HEK293 (cell line): ENCODE measurements at regions not wholly inside any gene's neighbourhood (a gene's known extent, or its start where the extent isn't known, plus 50 kb on each side); places are given as distances from the start of the nearest gene placed in this dataset.

Experiments used
- CTCF ChIA-PET: fragments of 350-600 bp; formaldehyde crosslinking; extraction: SDS; loops from one replicate; lab custom pipeline; 2021; ENCODE audit warnings: antibody characterized with exemption; lab: Yijun Ruan, JAX
- POLR2A ChIA-PET: fragments of 300-600 bp; formaldehyde crosslinking; extraction: SDS; loops from one replicate; lab custom pipeline; 2020; ENCODE audit warnings: antibody characterized with exemption, inconsistent platforms; lab: Yijun Ruan, JAX
- H3K27ac ChIP-seq: fragments of 200-500 bp; sonication (Bioruptor generic); 2 replicates; pipeline ENCODE4 v1.5.1; 2014; ENCODE audit warnings: low read depth, low read length, control low read depth, inconsistent platforms; ENCODE audit errors: extremely low read depth
- H3K36me3 ChIP-seq, 2 experiments: fragments of 200-500 bp in 1 of 2; sonication (Bioruptor generic) in 1 of 2; 1 replicate in 1 of 2; 2 replicates in 1 of 2; pipeline ENCODE4 v1.5.1; 2014 to 2017; ENCODE audit warnings: inconsistent platforms in 2 of 2, low read length in 2 of 2; ENCODE audit not compliant: control insufficient read depth in 2 of 2, insufficient read depth in 1 of 2
- H3K4me1 ChIP-seq: fragments of 200-500 bp; sonication (Bioruptor generic); 2 replicates; pipeline ENCODE4 v1.5.1; 2014; ENCODE audit warnings: mild to moderate bottlenecking, low read length, inconsistent platforms; ENCODE audit not compliant: control insufficient read depth, insufficient read depth
- H3K4me3 ChIP-seq: 2 replicates; pipeline ENCODE4 v1.5.1; 2011; ENCODE audit warnings: low read depth, mild to moderate bottlenecking, control low read depth, low read length, moderate library complexity
- H3K9me3 ChIP-seq: fragments of 200-500 bp; sonication (Bioruptor generic); 2 replicates; pipeline ENCODE4 v1.5.1; 2014; ENCODE audit warnings: low read depth, low read length, inconsistent platforms; ENCODE audit not compliant: control insufficient read depth, insufficient read depth
- SALL2 ChIP-seq: fragments of 450-650 bp; formaldehyde crosslinking; IDR thresholded peaks from 2 replicates; pipeline ENCODE4 v1.5.0; 2017; ENCODE audit warnings: missing biosample characterization, mild to moderate bottlenecking, missing genetic modification characterization, borderline replicate concordance
- TRIM28 ChIP-seq: IDR thresholded peaks from 2 replicates; pipeline ENCODE4 v1.6.1; 2011; ENCODE audit warnings: low read length, control low read depth, borderline replicate concordance
- WT1 ChIP-seq: fragments of 450-650 bp; formaldehyde crosslinking; IDR thresholded peaks from 2 replicates; pipeline ENCODE4 v1.5.1; 2016; ENCODE audit warnings: missing biosample characterization, missing genetic modification characterization
- YY1 ChIP-seq: fragments of 450-650 bp; formaldehyde crosslinking; IDR thresholded peaks from 2 replicates; pipeline ENCODE4 v1.5.1; 2018; ENCODE audit warnings: missing biosample characterization, missing genetic modification characterization
- ZBTB1 ChIP-seq: fragments of 450-650 bp; formaldehyde crosslinking; IDR thresholded peaks from 2 replicates; pipeline ENCODE4 v1.5.1; 2016; ENCODE audit warnings: missing biosample characterization, missing genetic modification characterization
- ZBTB48 ChIP-seq: fragments of 450-650 bp; formaldehyde crosslinking; IDR thresholded peaks from 2 replicates; pipeline ENCODE4 v1.5.1; 2016; ENCODE audit warnings: missing biosample characterization, missing genetic modification characterization
- ZBTB49 ChIP-seq: fragments of 450-650 bp; formaldehyde crosslinking; IDR thresholded peaks from 2 replicates; pipeline ENCODE4 v1.5.1; 2016; ENCODE audit warnings: missing biosample characterization, missing genetic modification characterization, low read depth
- ZFHX2 ChIP-seq: fragments of 450-650 bp; formaldehyde crosslinking; conservative IDR thresholded peaks from 2 replicates; pipeline ENCODE4 v1.5.1; 2016; ENCODE audit warnings: missing biosample characterization, missing genetic modification characterization
- ZNF133 ChIP-seq: fragments of 450-650 bp; formaldehyde crosslinking; IDR thresholded peaks from 2 replicates; pipeline ENCODE4 v1.5.1; 2016; ENCODE audit warnings: missing biosample characterization, missing genetic modification characterization
- ZNF138 ChIP-seq: fragments of 450-650 bp; formaldehyde crosslinking; IDR thresholded peaks from 2 replicates; pipeline ENCODE4 v1.5.1; 2016; ENCODE audit warnings: missing biosample characterization, missing genetic modification characterization, borderline replicate concordance
- ZNF155 ChIP-seq: fragments of 450-650 bp; formaldehyde crosslinking; IDR thresholded peaks from 2 replicates; pipeline ENCODE4 v1.5.1; 2016; ENCODE audit warnings: missing biosample characterization, missing genetic modification characterization
- ZNF16 ChIP-seq: fragments of 450-650 bp; formaldehyde crosslinking; IDR thresholded peaks from 2 replicates; pipeline ENCODE4 v1.5.1; 2016; ENCODE audit warnings: low read depth, missing biosample characterization, missing genetic modification characterization
- ZNF184 ChIP-seq: fragments of 450-650 bp; IDR thresholded peaks from 2 replicates; pipeline ENCODE4 v1.5.1; 2018; ENCODE audit warnings: missing biosample characterization, mild to moderate bottlenecking, missing genetic modification characterization
- ZNF324 ChIP-seq: fragments of 450-650 bp; formaldehyde crosslinking; IDR thresholded peaks from 2 replicates; pipeline ENCODE4 v1.5.1; 2016; ENCODE audit warnings: missing biosample characterization, missing genetic modification characterization
- ZNF449 ChIP-seq: fragments of 450-650 bp; formaldehyde crosslinking; IDR thresholded peaks from 2 replicates; pipeline ENCODE4 v1.5.1; 2017; ENCODE audit warnings: missing biosample characterization, mild to moderate bottlenecking, missing genetic modification characterization, moderate library complexity
- ZNF571 ChIP-seq: fragments of 450-650 bp; formaldehyde crosslinking; IDR thresholded peaks from 2 replicates; pipeline ENCODE4 v1.5.0; 2017; ENCODE audit warnings: missing biosample characterization, missing genetic modification characterization
- ZNF580 ChIP-seq: fragments of 450-650 bp; formaldehyde crosslinking; IDR thresholded peaks from 2 replicates; pipeline ENCODE4 v1.5.1; 2016; ENCODE audit warnings: missing biosample characterization, missing genetic modification characterization
- ZNF626 ChIP-seq: fragments of 450-650 bp; sonication (Bioruptor Pico); formaldehyde crosslinking; IDR thresholded peaks from 2 replicates; pipeline ENCODE4 v1.5.1; 2018; ENCODE audit warnings: missing biosample characterization, missing genetic modification characterization, inconsistent platforms
- ZNF670 ChIP-seq: fragments of 450-650 bp; formaldehyde crosslinking; IDR thresholded peaks from 2 replicates; pipeline ENCODE4 v1.5.1; 2016; ENCODE audit warnings: missing biosample characterization, missing genetic modification characterization, low read depth
- ZNF677 ChIP-seq: fragments of 450-650 bp; IDR thresholded peaks from 2 replicates; pipeline ENCODE4 v1.5.0; 2018; ENCODE audit warnings: missing biosample characterization, mild to moderate bottlenecking, missing genetic modification characterization, moderate library complexity
- ZNF704 ChIP-seq: fragments of 450-650 bp; formaldehyde crosslinking; IDR thresholded peaks from 2 replicates; pipeline ENCODE4 v1.5.1; 2016; ENCODE audit warnings: missing biosample characterization, missing genetic modification characterization
- ZNF768 ChIP-seq: fragments of 450-650 bp; formaldehyde crosslinking; IDR thresholded peaks from 2 replicates; pipeline ENCODE4 v1.5.1; 2018; ENCODE audit warnings: missing biosample characterization, mild to moderate bottlenecking, missing genetic modification characterization
- ZNF776 ChIP-seq: fragments of 450-650 bp; formaldehyde crosslinking; IDR thresholded peaks from 2 replicates; pipeline ENCODE4 v1.5.0; 2017; ENCODE audit warnings: missing biosample characterization, missing genetic modification characterization, borderline replicate concordance
- ZNF792 ChIP-seq: fragments of 450-650 bp; formaldehyde crosslinking; IDR thresholded peaks from 2 replicates; pipeline ENCODE4 v1.5.1; 2016; ENCODE audit warnings: missing biosample characterization, missing genetic modification characterization
- ZXDB ChIP-seq: fragments of 450-650 bp; formaldehyde crosslinking; IDR thresholded peaks from 2 replicates; pipeline ENCODE4 v1.5.1; 2016; ENCODE audit warnings: missing biosample characterization, missing genetic modification characterization

GRCh38 chr4:181969151-181969550, 274.1 kb upstream of the TENM3 start:
- H3K9me3 ChIP-seq: no peaks in the 10 kb centered on the region
- no peak overlapping the region for H3K4me3 ChIP-seq
- ChIA-PET CTCF (no interaction called here), POLR2A (no interaction called here)
- no peak overlapping the region for H3K27ac ChIP-seq
- TF ChIP-seq ZBTB48 (tag by site-specific recombination) (no peak), ZNF677 (tag by site-specific recombination) (no peak), ZNF626 (tag by site-specific recombination) (no peak), ZNF792 (tag by site-specific recombination) (no peak), SALL2 (tag by site-specific recombination) (no peak), ZNF16 (no peak), ZNF155 (tag by site-specific recombination) (no peak)
- H3K4me1 ChIP-seq: 0 out of 2 replicates have a peak, but pooled peaks cover 4% of the 10 kb centered on the region
- no peaks in the 10 kb centered on the region for H3K36me3 ChIP-seq

- no peak overlapping the region for H3K27ac ChIP-seq
- TF ChIP-seq ZNF449 (tag by site-specific recombination): no peak
- no peak for TF ChIP-seq ZNF324 (tag by site-specific recombination)
- no peak for TF ChIP-seq ZNF571 (tag by site-specific recombination)
- no peak for TF ChIP-seq ZXDB (tag by site-specific recombination)
- no peak for TF ChIP-seq ZNF138
- TF ChIP-seq, all 188 proteins: peak for 0
- ChIA-PET POLR2A (no interaction called here), CTCF (interaction anchor here (0.7 kb wide), 1 partner anchor 28 kb away, joined by 3 read pairs; no protein-coding TSS in a partner anchor)
- no peaks in the 10 kb centered on the region for H3K9me3 ChIP-seq
- H3K36me3 ChIP-seq: no peaks in the 10 kb centered on the region
- H3K4me3 ChIP-seq: no peak overlapping the region
- H3K4me1 ChIP-seq: 0 out of 2 replicates have a peak, but pooled peaks cover 4% of the 10 kb centered on the region
These were observed 272.8 kb upstream of the TENM3 start for GRCh38 chr4:181970366-181970765.

GRCh38 chr4:181971411-181971810, 271.8 kb upstream of the TENM3 start:
- H3K4me3 ChIP-seq: no peak overlapping the region
- no peaks in the 10 kb centered on the region for H3K4me1 ChIP-seq
- H3K9me3 ChIP-seq: no peaks in the 10 kb centered on the region
- ChIA-PET POLR2A (no interaction called here), CTCF (interaction anchor here (0.6 kb wide), 1 partner anchor 586 kb away, joined by 3 read pairs; no protein-coding TSS in a partner anchor)
- no peaks in the 10 kb centered on the region for H3K36me3 ChIP-seq
- no peak for TF ChIP-seq ZNF768 (tag by site-specific recombination)
- no peak for TF ChIP-seq ZFHX2 (tag by site-specific recombination)
- TF ChIP-seq ZNF776: no peak
- H3K27ac ChIP-seq: no peak overlapping the region

- Histone ChIP-seq H3K4me3 (no peak overlapping the region), H3K9me3 (no peaks in the 10 kb centered on the region), H3K4me1 (no peaks in the 10 kb centered on the region), H3K27ac (no peak overlapping the region), H3K36me3 (no peaks in the 10 kb centered on the region)
- POLR2A ChIA-PET: no interaction called here
- CTCF ChIA-PET: no interaction called here
- TF ChIP-seq ZNF133: no peak
- no peak for TF ChIP-seq YY1
- TF ChIP-seq ZNF580 (tag by site-specific recombination): no peak
- no peak for TF ChIP-seq ZNF704 (tag by site-specific recombination)
- TF ChIP-seq TRIM28: no peak
- no peak for TF ChIP-seq ZBTB49
- TF ChIP-seq ZNF670 (tag by site-specific recombination): no peak
- TF ChIP-seq ZBTB1 (tag by site-specific recombination): no peak
- TF ChIP-seq WT1: no peak
- TF ChIP-seq ZNF184 (tag by site-specific recombination): no peak
These were observed 271.2 kb upstream of the TENM3 start for GRCh38 chr4:181971973-181972372.
